OCI-LY1 (cell line): ENCODE measurements at regions not wholly inside any gene's neighbourhood (a gene's known extent, or its start where the extent isn't known, plus 50 kb on each side); places are given as distances from the start of the nearest gene placed in this dataset.

Experiments used
- H2AFZ ChIP-seq: fragments of 200-600 bp; sonication (generic), shearing (Covaris generic); 2 replicates; pipeline ENCODE4 v1.6.0; 2014; ENCODE audit warnings: antibody characterized with exemption, mild to moderate bottlenecking, low read length
- H3F3A ChIP-seq: fragments of 200-600 bp; sonication (generic), shearing (Covaris generic); 2 replicates; pipeline ENCODE4 v1.6.0; 2014; ENCODE audit warnings: mild to moderate bottlenecking, antibody characterized with exemption, low read length, moderate library complexity; ENCODE audit not compliant: insufficient read depth
- H3K27ac ChIP-seq: fragments of 200-600 bp; sonication (generic); 2 replicates; pipeline ENCODE4 v1.5.1; 2014; ENCODE audit warnings: low read length, mixed run types, mild to moderate bottlenecking, low read depth; ENCODE audit not compliant: poor library complexity, severe bottlenecking
- H3K27me3 ChIP-seq: fragments of 200-600 bp; sonication (generic); 2 replicates; pipeline ENCODE4 v1.6.0; 2014; ENCODE audit warnings: antibody characterized with exemption, mild to moderate bottlenecking, low read length, moderate library complexity; ENCODE audit not compliant: insufficient read depth
- H3K36me3 ChIP-seq: fragments of 200-600 bp; sonication (generic); 2 replicates; pipeline ENCODE4 v1.6.1; 2014; ENCODE audit warnings: mild to moderate bottlenecking, antibody characterized with exemption, low read length, moderate library complexity, mixed read lengths; ENCODE audit not compliant: insufficient read depth
- H3K4me1 ChIP-seq: fragments of 200-600 bp; sonication (generic); 2 replicates; pipeline ENCODE4 v1.5.1; 2014; ENCODE audit warnings: mild to moderate bottlenecking, low read length, moderate library complexity; ENCODE audit not compliant: insufficient read depth, severe bottlenecking
- H3K4me2 ChIP-seq: fragments of 200-600 bp; sonication (generic), shearing (Covaris generic); 2 replicates; pipeline ENCODE4 v1.6.1; 2014; ENCODE audit warnings: low read length
- H3K4me3 ChIP-seq: fragments of 200-600 bp; sonication (generic); 2 replicates; pipeline ENCODE4 v1.5.1; 2014; ENCODE audit warnings: low read length, low read depth, mild to moderate bottlenecking, mixed read lengths; ENCODE audit not compliant: poor library complexity, severe bottlenecking
- H3K79me2 ChIP-seq: fragments of 200-600 bp; shearing (Covaris generic); 2 replicates; pipeline ENCODE4 v1.6.1; 2016; ENCODE audit warnings: mixed run types, low read length, mixed read lengths; ENCODE audit not compliant: insufficient read depth
- H3K9ac ChIP-seq: fragments of 200-600 bp; sonication (generic), shearing (Covaris generic); 2 replicates; pipeline ENCODE4 v1.6.1; 2014; ENCODE audit warnings: mild to moderate bottlenecking, low read length, mixed read lengths
- H3K9me2 ChIP-seq: fragments of 200-600 bp; sonication (generic), shearing (Covaris generic); 2 replicates; pipeline ENCODE4 v1.6.1; 2014; ENCODE audit warnings: low read depth, mild to moderate bottlenecking, low read length, mixed read lengths
- H3K9me3 ChIP-seq: fragments of 200-600 bp; shearing (Covaris generic); 2 replicates; pipeline ENCODE4 v1.6.1; 2014; ENCODE audit warnings: low read length, mixed read lengths
- H4K20me1 ChIP-seq: fragments of 200-600 bp; sonication (generic), shearing (Covaris generic); 2 replicates; pipeline ENCODE4 v1.6.0; 2016; ENCODE audit warnings: mild to moderate bottlenecking, low read length; ENCODE audit not compliant: insufficient read depth
- CTCF ChIP-seq: fragments of 200-600 bp; sonication (generic), shearing (Covaris generic); IDR thresholded peaks from 2 replicates; pipeline ENCODE4 v1.5.1; 2017; ENCODE audit warnings: mild to moderate bottlenecking, antibody characterized with exemption, low read length, moderate library complexity, mixed read lengths
- EZH2 ChIP-seq: fragments of 200-600 bp; sonication (generic), shearing (Covaris generic); IDR thresholded peaks from 2 replicates; pipeline ENCODE4 v1.8.0; 2017; ENCODE audit warnings: borderline replicate concordance, mixed run types, mild to moderate bottlenecking, antibody characterized with exemption, low read length, moderate library complexity, mixed read lengths

- Histone ChIP-seq H3K9me2 (no peaks in the 10 kb centered on the region), H3K79me2 (no peaks in the 10 kb centered on the region), H3K27ac (no peak overlapping the region), H3K36me3 (no peaks in the 10 kb centered on the region), H2AFZ (no peak overlapping the region), H3K9me3 (no peaks in the 10 kb centered on the region), H3K4me1 (no peaks in the 10 kb centered on the region), H3K4me2 (no peak overlapping the region), H3K4me3 (no peak overlapping the region), H4K20me1 (no peaks in the 10 kb centered on the region), H3K9ac (no peak overlapping the region), H3K27me3 (no peaks in the 10 kb centered on the region), H3F3A (no peaks in the 10 kb centered on the region)
- TF ChIP-seq EZH2 (no peak), CTCF (no peak)
Observed at GRCh38 chr12:69091442-69092017, 147.8 kb upstream of the CPSF6 start.

GRCh38 chr12:69092137-69092536, 147.2 kb upstream of the CPSF6 start:
- Histone ChIP-seq H3K4me2 (no peak overlapping the region), H3K9me3 (no peaks in the 10 kb centered on the region), H4K20me1 (no peaks in the 10 kb centered on the region), H3K79me2 (no peaks in the 10 kb centered on the region), H3K36me3 (no peaks in the 10 kb centered on the region), H2AFZ (no peak overlapping the region), H3K9me2 (no peaks in the 10 kb centered on the region), H3K27ac (no peak overlapping the region), H3K4me3 (no peak overlapping the region), H3K4me1 (no peaks in the 10 kb centered on the region), H3K27me3 (no peaks in the 10 kb centered on the region), H3K9ac (no peak overlapping the region), H3F3A (no peaks in the 10 kb centered on the region)
- no peak for TF ChIP-seq CTCF
- TF ChIP-seq EZH2: no peak

- H3K79me2 ChIP-seq: no peaks in the 10 kb centered on the region
- H3K4me2 ChIP-seq: no peak overlapping the region
- TF ChIP-seq CTCF (no peak), EZH2 (no peak)
- H3K36me3 ChIP-seq: no peaks in the 10 kb centered on the region
- H3K4me3 ChIP-seq: no peak overlapping the region
- no peak overlapping the region for H2AFZ ChIP-seq
- H3K9ac ChIP-seq: no peak overlapping the region
- H3F3A ChIP-seq: no peaks in the 10 kb centered on the region
- no peak overlapping the region for H3K27ac ChIP-seq
- H3K9me2 ChIP-seq: no peaks in the 10 kb centered on the region
- no peaks in the 10 kb centered on the region for H3K4me1 ChIP-seq
- no peaks in the 10 kb centered on the region for H4K20me1 ChIP-seq
- no peaks in the 10 kb centered on the region for H3K27me3 ChIP-seq
- H3K9me3 ChIP-seq: no peaks in the 10 kb centered on the region
Observed at GRCh38 chr12:69094606-69095216, 144.7 kb upstream of the CPSF6 start.
